NCI-H187 treated with DMSO at 0.1 percent for 48 hours (cell line): ENCODE measurements at regions not wholly inside any gene's neighbourhood (a gene's known extent, or its start where the extent isn't known, plus 50 kb on each side); places are given as distances from the start of the nearest gene placed in this dataset.

Experiments
- DNase-seq: peaks from one replicate; lab custom pipeline; 2025; lab: John Stamatoyannopoulos, UW

- no peak for DNase-seq
Observed at GRCh38 chr5:3825531-3826451, 230.2 kb downstream of the IRX1 start.

- no peak for DNase-seq
Observed at GRCh38 chr5:3827624-3828023, 232.0 kb downstream of the IRX1 start.

- no peak for DNase-seq
Observed at GRCh38 chr5:3828761-3829160, 233.1 kb downstream of the IRX1 start.

GRCh38 chr5:3833566-3833965 is 237.9 kb downstream of the IRX1 start:
- no peak for DNase-seq

- no peak for DNase-seq
Observed at GRCh38 chr5:3835811-3836210, 240.2 kb downstream of the IRX1 start.

GRCh38 chr5:3836528-3836927 is 240.9 kb downstream of the IRX1 start:
- no peak for DNase-seq

GRCh38 chr5:3837506-3837905 is 241.9 kb downstream of the IRX1 start:
- DNase-seq, result no peak

GRCh38 chr5:3839151-3839550 is 243.5 kb downstream of the IRX1 start:
- no peak for DNase-seq

- no peak for DNase-seq
Observed at GRCh38 chr5:3842591-3842990, 247.0 kb downstream of the IRX1 start.

- no peak for DNase-seq
Observed at GRCh38 chr5:3843706-3844105, 248.1 kb downstream of the IRX1 start.

- no peak for DNase-seq
Observed at GRCh38 chr5:3844266-3844665, 248.6 kb downstream of the IRX1 start.

GRCh38 chr5:3845230-3845629 is 249.6 kb downstream of the IRX1 start:
- no peak for DNase-seq

GRCh38 chr5:3852161-3852916 is 256.7 kb downstream of the IRX1 start:
- no peak for DNase-seq

- no peak for DNase-seq
Observed at GRCh38 chr5:3853362-3853761, 257.7 kb downstream of the IRX1 start.

GRCh38 chr5:3854188-3854821 is 258.7 kb downstream of the IRX1 start:
- no peak for DNase-seq

GRCh38 chr5:3856036-3856435 is 260.4 kb downstream of the IRX1 start:
- DNase-seq, result no peak

- DNase-seq, result no peak
Observed at GRCh38 chr5:3858524-3858923, 262.9 kb downstream of the IRX1 start.

GRCh38 chr5:3862906-3863305 is 267.3 kb downstream of the IRX1 start:
- no peak for DNase-seq

GRCh38 chr5:3875144-3875543 is 279.5 kb downstream of the IRX1 start:
- DNase-seq, result no peak

- DNase-seq, result no peak
Observed at GRCh38 chr5:3878267-3878666, 282.6 kb downstream of the IRX1 start.

- no peak for DNase-seq
Observed at GRCh38 chr5:3883040-3883439, 287.4 kb downstream of the IRX1 start.

- DNase-seq, result peak; percentile 58
Observed at GRCh38 chr5:3886524-3887451, 291.2 kb downstream of the IRX1 start.
